ENCODE measurements at regions not wholly inside any gene's neighbourhood (a gene's known extent, or its start where the extent isn't known, plus 50 kb on each side); places are given as distances from the start of the nearest gene placed in this dataset.
A peak's percentile ranks its signal among the peaks of the same experiment; 100 is the strongest.

GRCh38 chr2:195363496-195363895 lies 293.5 kb upstream of the SLC39A10 start:
- TF ChIP-seq CTCF (IDR thresholded peaks at IDR 0.05; ENCODE audit: insufficient read depth, low read length), result no peak
- no peak overlapping the region for H3K4me3 ChIP-seq (ENCODE audit: low read depth, low read length)
- DNase-seq (ENCODE audit: low read depth), result peak; percentile 18

- H3K4me3 ChIP-seq (ENCODE audit: low read depth, low read length), result no peak overlapping the region
- TF ChIP-seq CTCF (IDR thresholded peaks at IDR 0.05; ENCODE audit: insufficient read depth, low read length), result no peak
- DNase-seq (ENCODE audit: low read depth), result peak; percentile 7
Observed at GRCh38 chr2:195360242-195360641, 296.8 kb upstream of the SLC39A10 start.

GRCh38 chr2:195359043-195359735 lies 297.8 kb upstream of the SLC39A10 start:
- no peak overlapping the region for H3K4me3 ChIP-seq (ENCODE audit: low read depth, low read length)
- no peak for DNase-seq (ENCODE audit: low read depth)
- no peak for TF ChIP-seq CTCF (IDR thresholded peaks at IDR 0.05; ENCODE audit: insufficient read depth, low read length)

- no peak for DNase-seq (ENCODE audit: low read depth)
- no peak for TF ChIP-seq CTCF (IDR thresholded peaks at IDR 0.05; ENCODE audit: insufficient read depth, low read length)
- H3K4me3 ChIP-seq (ENCODE audit: low read depth, low read length), result no peak overlapping the region
Observed at GRCh38 chr2:195356920-195357440, 300.0 kb upstream of the SLC39A10 start.

GRCh38 chr2:195356026-195356425 lies 301.0 kb upstream of the SLC39A10 start:
- H3K4me3 ChIP-seq (ENCODE audit: low read depth, low read length), result no peak overlapping the region
- TF ChIP-seq CTCF (IDR thresholded peaks at IDR 0.05; ENCODE audit: insufficient read depth, low read length), result no peak
- peak; percentile 9 for DNase-seq (ENCODE audit: low read depth)

GRCh38 chr2:195352581-195352980 lies 304.4 kb upstream of the SLC39A10 start:
- no peak for DNase-seq (ENCODE audit: low read depth)
- no peak overlapping the region for H3K4me3 ChIP-seq (ENCODE audit: low read depth, low read length)
- TF ChIP-seq CTCF (IDR thresholded peaks at IDR 0.05; ENCODE audit: insufficient read depth, low read length), result no peak

Measured in fibroblast of the aortic adventitia (primary cell).